ENCODE measurements at regions not wholly inside any gene's neighbourhood (a gene's known extent, or its start where the extent isn't known, plus 50 kb on each side); places are given as distances from the start of the nearest gene placed in this dataset.
A peak's percentile ranks its signal among the peaks of the same experiment; 100 is the strongest.
"Not testable (repeated sequence)": the region's sequence is repeated elsewhere in the genome, so short reads cannot be mapped to it uniquely, and the experiment has no call there.

DNA sequence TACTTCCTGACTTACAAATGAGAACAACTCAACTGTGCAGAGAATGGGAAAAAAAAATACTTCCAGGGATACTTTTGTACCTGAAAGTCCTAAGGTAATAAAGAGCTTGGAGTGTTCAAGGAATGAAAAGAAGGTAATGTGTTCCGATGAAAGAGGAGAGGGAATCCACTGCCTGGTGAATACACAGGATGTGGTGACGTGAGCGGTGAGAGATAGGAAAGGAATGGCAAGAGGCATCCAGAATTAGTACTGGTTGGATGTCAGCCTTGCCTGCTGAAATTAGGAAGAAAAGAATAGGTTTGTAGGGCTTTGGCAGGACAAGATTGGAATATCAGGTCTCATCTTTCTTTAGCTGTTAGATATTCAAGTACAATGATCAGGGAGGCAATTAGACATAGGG lies 347.7 kb downstream of the POM121L12 start:
- no peak for DNase-seq (ENCODE audit: low read depth in 4 of 4, low spot score in 2 of 4)

DNA sequence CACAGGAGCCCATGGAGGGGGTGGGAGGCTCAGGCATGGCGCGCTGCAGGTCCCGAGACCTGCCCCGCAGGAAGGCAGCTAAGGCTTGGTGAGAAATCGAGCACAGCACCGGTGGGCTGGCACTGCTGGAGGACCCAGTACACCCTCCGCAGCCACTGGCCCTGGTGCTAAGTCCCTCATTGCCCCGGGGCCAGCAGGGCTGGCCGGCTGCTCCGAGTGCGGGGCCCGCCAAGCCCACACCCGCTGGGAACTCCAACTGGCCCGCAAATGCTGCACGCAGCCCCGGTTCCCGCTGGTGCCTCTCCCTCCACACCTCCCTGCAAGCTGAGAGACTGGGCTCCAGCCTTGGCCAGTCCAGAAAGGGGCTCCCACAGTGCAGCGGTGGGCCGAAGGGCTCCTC lies 349.8 kb downstream of the POM121L12 start:
- not testable (repeated sequence) for DNase-seq (ENCODE audit: low read depth in 4 of 4, low spot score in 2 of 4)

DNA sequence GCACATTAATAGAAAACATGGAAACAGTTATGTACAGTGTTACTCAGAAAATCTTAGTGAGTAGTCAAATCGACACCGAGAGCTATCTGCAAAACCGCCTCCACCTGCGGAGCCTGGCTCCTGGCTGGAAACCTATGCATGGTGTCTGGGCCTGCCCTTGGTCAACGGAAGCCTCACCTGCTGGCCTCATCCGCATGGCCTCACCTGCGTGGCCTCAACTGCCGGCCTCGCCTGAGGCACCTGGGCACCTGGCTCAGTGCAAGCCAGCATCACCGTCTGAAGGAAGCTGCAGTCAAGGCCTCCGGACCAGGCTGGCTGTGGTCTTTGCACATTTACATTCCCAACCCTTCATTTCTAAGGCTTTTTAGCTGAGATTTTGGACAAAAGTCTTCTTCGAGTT lies 352.1 kb downstream of the POM121L12 start:
- DNase-seq (ENCODE audit: low read depth in 4 of 4, low spot score in 2 of 4): no peak

DNA sequence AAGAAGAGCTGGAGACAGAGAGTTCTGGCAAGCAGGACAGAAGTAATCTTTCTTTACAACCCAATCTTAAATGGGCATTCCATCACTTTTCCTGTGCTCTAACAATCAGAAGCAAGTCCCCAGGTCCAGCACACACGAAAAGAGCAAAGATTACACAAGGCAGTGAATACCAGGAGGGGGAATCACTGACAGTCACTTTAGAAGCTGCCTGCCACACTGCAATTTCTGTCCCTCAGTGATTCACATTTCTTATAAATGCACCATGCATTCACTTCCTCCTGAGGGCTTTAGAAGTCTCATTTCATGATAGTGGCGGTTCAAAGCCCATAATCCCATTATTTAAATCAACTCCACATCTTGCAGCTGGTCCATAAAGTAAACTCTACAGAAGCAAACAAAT lies 362.5 kb downstream of the POM121L12 start:
- DNase-seq (ENCODE audit: low read depth in 4 of 4, low spot score in 2 of 4): no peak

DNA sequence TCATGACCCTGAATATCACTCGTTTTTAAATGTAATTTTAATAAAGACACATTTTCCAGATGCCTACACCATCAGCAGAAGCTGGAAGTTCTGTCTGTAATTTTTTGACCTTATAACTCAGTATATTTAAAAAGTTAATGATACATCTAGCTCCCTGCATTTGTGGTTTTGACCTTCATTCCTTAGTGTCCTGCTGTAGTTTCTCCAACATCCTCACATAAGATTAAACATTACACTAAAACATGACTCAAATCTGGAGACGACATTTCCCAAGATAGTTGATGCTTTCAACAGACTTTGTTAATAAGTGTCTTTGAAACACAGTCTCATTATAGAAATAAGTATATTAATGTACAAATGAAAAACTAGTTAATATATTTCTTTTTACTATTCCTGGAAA lies 363.1 kb downstream of the POM121L12 start:
- no peak for DNase-seq (ENCODE audit: low read depth in 4 of 4, low spot score in 2 of 4)

DNA sequence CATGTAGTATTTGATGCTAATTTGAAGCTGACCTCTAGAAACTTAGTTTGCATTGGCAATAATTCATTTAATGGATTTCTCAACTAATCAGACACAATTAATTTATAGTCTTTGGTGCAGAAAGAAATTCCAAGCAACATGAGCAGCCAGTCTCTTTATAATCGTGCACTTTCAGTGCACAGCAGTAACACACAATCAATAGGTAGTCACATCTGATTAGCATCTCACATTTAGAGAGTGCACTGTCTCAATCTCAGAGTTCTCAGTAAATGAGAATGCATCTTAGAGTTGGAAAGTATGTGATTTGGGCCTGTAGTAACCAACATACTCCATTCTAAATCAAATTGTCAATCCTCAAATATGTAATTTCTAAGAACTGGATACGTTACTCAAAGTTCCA lies 377.6 kb downstream of the POM121L12 start:
- no peak for DNase-seq (ENCODE audit: low read depth in 4 of 4, low spot score in 2 of 4)

DNA sequence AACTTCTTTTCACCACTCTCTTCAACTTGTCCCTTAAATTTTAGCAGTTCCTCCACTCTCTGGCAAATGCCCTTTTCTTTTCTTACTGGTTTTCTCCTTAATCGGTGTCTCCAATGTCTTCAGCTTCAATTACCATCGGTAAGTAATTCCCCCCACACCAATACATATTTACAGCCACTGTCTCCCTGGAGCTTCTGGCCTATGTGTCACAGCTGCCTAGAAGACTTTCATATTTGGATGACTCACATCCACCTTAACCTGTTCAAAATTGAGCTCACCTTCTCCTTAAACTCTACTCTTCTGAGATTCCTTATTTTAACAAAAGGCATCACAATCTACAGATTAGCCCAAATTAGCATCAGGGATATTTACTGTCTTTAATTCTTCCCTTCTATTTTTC lies 380.4 kb downstream of the POM121L12 start:
- DNase-seq (ENCODE audit: low read depth in 4 of 4, low spot score in 2 of 4): no peak

DNA sequence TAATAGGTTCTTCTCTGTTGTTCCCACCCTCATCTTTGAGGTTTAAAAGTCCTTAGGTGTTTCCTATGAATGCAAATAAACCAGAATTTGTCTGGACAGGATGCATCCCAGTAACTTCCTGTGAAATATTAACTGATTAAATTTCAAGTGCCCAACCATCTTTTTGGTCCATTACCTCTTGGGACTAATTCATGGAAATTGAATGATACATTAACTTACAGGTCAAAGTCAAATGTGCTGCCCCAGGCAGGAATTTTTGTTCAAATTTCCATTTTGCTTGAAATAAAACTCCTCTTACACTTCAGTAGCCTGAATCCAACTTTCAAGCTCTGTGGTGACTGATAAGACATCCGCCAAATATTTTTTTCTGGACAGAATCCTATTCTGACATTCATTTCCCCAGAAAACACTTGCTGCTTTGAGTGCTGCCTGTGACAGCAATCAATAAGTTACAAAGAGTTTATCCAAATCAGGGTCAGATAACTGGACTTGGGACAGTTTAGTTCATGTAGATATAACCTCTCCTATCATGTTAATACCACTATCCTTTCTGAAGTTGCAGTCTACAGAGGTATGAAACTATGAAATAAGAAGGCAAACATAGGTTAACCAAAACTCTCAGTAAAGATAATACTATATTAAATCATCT lies 383.5 kb downstream of the POM121L12 start:
- DNase-seq (ENCODE audit: low read depth in 4 of 4, low spot score in 2 of 4): peak in 1 of 4 donors; percentile 13

DNA sequence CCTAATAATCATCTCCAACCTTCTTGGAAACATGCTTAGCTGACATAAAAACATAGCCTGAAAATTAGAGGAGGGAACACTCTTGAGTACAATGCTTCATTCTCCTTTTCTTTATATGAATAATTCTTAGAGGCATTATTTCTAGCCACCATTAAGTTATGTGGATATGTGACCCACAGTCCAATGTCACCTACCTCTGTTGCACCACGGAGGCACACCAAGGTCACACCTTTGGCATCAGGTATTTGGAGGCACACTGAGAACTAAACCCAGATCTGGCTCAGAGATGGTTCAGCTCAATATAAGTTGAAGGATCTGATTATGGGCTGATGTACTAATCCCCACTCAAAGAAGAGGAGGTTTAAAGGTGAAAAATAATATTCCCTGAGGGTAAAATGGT lies 385.1 kb downstream of the POM121L12 start:
- DNase-seq (ENCODE audit: low read depth in 4 of 4, low spot score in 2 of 4): no peak

DNA sequence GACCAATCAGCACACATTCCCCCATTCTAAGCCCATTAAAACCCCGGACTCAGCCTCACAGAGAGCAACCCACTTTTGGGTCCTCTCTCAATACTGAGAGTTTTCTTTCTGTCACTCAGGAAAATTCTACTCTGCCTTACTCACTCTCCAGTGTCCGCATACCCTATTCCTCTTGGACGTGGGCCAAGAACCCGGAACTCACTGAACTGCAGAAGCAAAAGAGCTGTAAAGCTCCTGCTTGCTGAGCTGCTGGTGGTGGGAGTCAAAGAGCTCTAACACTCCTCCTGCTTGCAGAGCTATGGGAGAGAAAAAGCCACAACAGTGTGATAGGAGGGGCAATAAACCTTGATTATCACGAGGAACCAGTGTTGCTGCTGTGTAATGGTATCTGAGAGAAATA lies 386.9 kb downstream of the POM121L12 start:
- peak in 1 of 4 donors; percentile 38 for DNase-seq (ENCODE audit: low read depth in 4 of 4, low spot score in 2 of 4)

DNA sequence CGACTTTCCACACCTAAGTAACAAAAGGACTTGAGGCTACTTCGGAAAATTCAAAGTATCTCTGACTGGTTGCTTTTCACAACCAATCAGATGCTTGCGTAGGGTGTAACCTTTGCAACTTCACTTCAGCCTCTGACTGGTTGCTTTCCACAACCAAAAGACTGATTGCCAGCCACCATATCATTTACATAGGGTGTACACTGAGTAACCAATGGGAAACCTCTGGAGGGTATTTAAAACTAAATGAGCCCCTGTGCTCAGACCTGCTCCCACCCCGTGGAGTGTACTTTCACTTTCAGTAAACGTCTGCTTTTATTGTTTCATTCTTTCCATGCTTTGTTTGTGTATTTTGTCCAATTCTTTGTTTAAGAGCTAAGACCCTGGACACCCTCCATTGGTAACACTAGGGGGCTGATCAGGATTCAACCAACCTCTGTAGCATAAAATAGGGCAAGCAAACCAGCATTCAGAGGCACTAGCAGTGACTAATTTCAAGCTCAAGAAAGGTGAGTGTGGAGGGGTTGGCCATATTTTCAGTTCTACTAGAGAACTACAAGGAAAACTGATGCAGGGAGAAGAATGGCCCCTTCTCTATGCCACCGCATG lies 390.8 kb downstream of the POM121L12 start:
- DNase-seq (ENCODE audit: low read depth in 4 of 4, low spot score in 2 of 4): no peak

DNA sequence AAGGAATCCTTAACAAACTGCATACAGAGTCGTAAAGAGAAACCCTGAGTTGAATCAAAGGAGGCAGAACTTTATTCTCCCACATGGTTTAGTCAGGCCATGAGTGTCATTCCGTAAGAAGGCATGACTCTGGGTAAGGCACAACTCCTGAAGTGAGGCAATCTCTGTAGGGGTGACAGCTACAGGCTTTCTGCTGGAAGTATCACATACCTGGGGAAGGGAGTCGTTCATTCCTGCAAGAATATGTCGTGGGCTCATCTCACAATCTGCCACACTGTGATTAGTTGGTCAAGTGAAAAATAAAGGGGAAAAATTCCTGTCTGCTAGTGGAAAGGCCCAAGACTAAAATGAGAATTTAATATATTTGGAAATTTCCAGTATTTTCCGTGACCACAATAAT lies 392.6 kb downstream of the POM121L12 start:
- no peak for DNase-seq (ENCODE audit: low read depth in 4 of 4, low spot score in 2 of 4)

DNA sequence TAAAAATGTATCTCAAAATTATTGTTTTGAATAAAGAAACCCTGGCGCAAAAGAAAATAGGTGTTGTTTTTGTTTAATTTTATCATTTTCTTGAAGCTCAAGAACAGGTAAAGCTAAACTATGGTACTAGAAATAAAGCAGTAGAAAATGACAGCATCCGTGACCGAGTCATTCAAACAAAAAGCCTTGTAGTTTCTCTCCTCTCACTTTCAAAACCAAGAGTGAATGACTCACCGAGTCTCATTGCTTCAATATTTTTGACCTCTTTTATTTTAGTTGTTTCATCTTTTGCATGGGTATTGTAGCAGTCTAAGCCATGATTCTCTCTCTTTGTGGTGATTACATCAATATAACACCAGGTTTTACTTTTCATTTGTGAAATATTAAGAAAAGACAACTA lies 396.5 kb downstream of the POM121L12 start:
- DNase-seq (ENCODE audit: low read depth in 4 of 4, low spot score in 2 of 4): no peak

DNA sequence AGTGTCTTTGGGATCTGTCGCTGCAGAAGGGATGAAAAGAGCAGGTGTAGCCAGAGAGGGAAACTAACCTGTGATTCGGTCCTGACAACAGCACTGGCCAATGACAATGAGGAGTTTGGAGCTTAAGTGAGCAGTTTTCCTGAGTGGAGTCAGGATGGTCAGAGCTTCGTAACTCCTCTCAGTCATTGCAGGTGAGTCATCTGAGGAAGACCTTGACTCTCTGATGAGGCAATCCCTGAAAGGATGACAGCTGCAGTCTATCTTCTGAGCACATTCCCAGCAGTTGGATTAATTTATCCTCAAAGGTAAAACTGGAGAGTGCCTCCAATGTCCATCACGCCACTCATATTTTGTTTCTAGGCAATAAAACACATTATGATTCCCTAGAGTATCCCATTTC lies 401.9 kb downstream of the POM121L12 start:
- DNase-seq (ENCODE audit: low read depth in 4 of 4, low spot score in 2 of 4): no peak

DNA sequence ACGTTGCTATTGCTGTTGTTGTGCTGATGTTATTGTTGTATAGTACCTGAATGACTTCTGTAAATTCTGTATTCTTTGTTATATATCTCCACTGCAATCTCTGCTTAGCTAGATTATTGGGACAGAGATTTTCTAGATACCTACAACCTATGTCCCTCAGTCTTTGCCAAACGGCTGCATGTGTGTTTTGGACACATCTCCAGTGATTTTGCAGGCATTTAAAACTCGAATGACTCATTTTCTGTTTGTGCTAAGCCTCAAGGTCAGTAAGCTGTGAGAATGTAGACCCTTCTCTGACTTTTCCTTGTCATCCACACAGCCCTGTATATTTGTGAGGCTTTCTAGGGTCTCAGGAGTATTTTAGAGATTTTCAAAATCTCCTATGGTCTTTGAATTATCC lies 410.7 kb downstream of the POM121L12 start:
- DNase-seq (ENCODE audit: low read depth in 4 of 4, low spot score in 2 of 4): no peak

DNA sequence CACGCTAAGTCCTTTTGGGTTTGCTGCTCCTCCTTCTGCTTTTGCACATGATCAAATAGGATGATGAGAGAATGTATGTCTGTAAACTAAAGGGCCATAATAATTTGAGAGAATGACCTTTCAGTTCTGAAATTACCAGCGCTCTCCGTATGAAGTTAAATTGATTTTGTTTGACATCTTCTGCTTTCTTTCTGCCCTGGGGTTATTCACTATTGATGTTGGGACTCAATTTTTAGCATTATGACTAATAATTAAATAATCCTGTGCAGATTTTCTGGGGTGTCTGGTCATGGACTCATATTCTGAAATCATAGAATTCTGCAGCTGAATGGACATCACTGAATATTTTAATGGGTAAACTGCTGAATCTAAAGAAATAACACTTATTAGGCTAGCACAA lies 423.2 kb downstream of the POM121L12 start:
- DNase-seq (ENCODE audit: low read depth in 4 of 4, low spot score in 2 of 4): no peak

DNA sequence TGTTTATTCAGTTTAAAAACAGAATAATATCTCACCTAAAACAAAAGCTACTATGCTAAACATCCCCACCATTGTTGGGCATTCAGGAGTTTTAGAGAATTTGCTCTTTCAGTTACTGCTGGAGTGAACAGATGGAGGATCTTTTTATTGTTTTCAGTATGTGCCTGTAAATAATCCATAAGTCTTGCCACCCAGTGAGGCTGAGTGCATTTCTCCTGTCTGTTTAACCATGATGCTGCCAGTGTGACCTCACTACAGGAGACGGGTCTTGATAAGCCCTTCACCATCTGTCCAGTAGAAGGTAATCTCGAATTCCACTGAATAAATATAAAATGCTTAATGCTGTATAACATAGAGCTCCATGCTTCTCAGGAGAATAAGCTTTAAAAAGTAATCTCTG lies 430.9 kb downstream of the POM121L12 start:
- DNase-seq (ENCODE audit: low read depth in 4 of 4, low spot score in 2 of 4): no peak

DNA sequence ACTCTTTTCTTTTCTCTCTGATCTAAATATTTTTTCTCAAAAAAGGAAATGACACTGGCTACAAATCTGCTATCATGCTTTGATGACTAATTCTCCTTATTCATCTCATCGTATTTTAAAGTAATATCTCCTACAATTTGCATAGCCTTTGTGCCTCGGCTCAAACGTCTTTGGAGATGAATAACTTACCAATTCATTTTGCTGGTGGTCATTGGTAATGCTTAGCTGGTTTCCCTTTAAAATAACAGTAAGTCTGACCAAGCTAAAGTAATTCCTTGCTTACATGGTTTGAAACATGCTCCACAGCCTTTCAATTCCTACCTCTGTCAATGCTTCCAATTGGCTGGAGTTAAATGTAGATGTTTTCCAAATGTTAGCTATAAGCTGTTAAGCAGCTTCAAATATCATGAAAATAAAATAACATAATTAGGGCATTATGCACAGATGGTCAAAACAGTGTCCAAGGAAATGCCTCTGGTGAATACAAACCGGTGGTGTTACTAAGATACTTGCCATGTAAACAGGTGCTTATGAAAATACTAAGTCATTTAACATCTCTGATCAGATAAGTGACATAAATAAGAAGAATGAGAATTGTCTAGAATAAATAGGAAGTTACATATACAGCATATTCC lies 435.0 kb downstream of the POM121L12 start:
- no peak for DNase-seq (ENCODE audit: low read depth in 4 of 4, low spot score in 2 of 4)

DNA sequence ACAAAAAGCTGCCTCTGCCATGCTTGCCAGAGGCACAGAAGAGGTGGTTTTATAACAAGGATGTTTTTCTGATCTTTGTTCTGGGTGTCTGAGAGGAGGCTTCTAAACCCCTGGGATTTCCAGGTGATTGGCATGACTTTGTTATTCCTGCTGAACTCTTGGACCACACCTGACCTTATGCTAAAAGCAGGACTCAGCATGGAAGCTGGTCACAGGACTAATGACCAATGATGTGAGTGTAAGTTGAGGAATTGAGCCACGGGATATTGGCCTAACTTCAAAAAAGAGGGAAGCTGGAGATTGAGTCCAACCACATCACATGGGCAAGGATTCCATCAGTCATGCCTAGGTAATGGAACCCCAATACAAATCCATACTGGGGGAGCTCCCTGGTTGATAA lies 437.9 kb downstream of the POM121L12 start:
- no peak for DNase-seq (ENCODE audit: low read depth in 4 of 4, low spot score in 2 of 4)

DNA sequence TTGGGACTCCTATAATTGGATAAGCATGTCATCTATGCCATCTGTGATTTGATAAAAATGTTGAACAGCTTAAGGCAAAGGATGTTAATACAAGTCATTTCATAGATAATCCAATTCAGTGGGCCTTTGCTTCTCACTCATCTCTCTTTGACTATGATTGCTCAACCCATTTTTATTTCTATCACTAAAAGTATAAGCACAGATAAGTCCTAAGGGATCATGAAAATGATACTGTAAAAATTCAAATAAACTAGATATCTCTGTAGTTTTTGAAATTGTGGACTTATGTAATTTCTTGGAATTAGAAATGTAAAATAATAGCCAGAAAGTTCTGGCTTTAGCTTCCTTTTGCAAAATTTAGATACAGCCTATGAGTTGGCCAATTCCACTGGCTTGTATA lies 440.3 kb downstream of the POM121L12 start:
- no peak for DNase-seq (ENCODE audit: low read depth in 4 of 4, low spot score in 2 of 4)

DNA sequence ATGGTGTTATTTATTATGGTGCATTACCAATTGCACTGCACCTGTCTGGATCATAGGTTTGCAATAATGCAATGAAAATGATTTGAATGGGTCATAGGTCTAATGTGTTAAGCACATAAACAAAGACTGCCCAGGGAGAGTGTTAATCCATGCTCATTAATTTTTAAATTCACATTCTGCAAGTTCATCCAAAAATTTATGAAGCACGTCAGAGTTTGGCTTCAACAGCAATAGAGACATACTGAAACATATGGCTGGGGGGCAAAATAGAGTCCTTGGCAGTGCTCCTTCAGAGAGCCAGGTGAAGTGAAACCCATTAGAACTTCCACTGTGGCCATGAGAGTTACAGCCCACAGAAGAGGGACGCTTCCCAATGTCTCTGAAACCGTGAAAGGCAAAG lies 441.1 kb downstream of the POM121L12 start:
- no peak for DNase-seq (ENCODE audit: low read depth in 4 of 4, low spot score in 2 of 4)

DNA sequence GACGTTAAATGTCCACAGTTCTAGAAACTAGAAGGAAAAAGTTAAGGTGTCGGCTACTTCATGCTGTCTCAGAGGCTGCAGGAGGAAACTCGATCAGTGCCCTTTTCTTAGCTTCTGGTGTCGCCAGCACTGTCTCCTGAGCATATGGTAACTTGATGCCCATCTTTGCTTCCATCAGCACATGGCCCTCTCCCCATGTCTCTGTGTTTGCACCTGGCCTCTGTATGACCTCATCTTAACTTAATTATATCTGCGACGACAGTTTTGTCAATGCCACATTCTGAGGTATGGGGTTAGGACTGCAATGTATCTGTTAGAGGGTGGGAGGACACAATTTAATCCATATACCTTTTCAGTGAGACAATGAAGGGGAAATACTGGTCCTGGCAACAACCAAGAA lies 449.9 kb downstream of the POM121L12 start:
- DNase-seq (ENCODE audit: low read depth in 4 of 4, low spot score in 2 of 4): no peak
